HG03039 (cell line): ENCODE measurements at regions not wholly inside any gene's neighbourhood (a gene's known extent, or its start where the extent isn't known, plus 50 kb on each side); places are given as distances from the start of the nearest gene placed in this dataset.
"Not testable (repeated sequence)": the region's sequence is repeated elsewhere in the genome, so short reads cannot be mapped to it uniquely, and the experiment has no call there.

Experiments
- ATAC-seq: cut with Tn5 transposase; IDR thresholded peaks from one replicate; pipeline ENCODE4 v1.9.1; 2021; ENCODE audit warnings: mild to moderate bottlenecking, moderate library complexity; ENCODE audit not compliant: unreplicated experiment

DNA sequence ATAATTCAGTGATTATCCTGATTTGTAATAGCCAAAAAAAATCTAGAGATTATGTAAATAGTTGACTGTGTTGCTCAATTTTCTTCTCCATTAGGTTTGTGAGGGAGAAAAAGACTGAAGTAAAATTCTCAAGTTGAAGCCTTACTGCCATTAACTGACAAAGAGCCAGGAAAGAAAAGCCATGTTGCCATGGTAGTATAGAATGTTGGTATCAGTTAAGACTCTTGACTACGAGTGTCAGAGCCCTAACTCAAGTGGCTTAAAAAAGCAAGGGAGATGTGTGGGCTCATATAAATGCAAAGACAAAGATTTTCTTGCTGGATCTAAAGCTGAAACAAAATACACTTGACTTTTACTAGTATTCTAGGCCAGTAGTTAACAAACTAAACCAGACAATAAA is 571.7 kb downstream of the KCTD16 start:
- ATAC-seq, result no peak

DNA sequence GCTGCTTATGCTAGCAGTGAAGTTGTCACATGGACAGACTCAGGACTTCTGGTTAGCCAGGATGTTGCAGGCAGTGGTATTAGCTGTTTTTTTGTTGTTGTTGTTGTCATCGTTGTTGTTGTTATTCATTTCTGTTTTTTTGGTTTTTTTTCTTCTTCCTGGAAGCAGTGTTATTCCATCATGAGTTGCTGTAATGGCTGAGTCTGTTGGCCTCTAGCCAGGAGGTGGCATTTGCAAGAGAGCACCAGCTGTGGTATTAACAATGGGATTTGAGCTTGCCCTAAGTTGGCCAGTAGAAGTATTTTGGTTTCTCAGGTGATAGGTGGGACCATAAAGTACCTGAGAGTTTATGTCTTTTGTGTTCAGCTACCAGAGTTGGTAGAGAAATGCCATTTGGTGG is 561.1 kb downstream of the KCTD16 start:
- no peak for ATAC-seq

DNA sequence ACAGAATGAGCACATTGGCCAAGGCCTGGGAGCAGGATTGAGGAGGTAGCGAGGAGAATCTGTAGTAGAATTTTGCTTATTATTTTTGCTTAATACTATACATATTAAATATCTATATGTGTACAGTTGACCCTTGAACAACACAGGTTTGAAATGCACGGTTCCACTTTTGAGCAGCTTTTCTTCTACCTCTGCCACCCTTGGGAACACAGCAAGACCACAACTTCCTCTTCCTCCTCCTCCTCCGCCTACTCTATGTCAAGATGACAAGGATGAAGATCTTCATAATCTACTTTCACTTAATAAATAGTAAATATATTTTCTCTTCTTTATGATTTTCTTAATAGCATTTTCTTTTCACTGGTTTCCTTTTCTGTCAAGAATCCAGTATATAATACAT is 541.4 kb downstream of the KCTD16 start:
- ATAC-seq, result no peak

DNA sequence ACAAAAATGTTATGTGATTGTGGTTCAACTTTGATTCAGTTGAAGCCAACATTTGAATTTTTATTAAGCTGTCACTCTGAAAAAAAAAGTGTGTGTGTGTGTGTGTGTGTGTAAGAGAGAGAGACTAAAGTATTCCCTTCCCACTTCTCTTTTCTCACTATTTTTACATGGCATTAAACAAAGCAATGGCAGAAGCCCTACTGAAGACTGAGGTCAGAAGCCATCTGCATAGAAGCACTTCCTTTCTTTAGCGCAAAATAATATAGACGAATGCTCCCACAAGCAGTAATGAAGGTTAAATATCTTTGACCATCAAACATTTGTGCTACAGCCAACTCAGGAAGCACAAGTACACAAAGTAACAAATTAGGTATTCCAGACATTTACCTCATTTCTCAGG is 540.5 kb downstream of the KCTD16 start:
- ATAC-seq, result no peak

DNA sequence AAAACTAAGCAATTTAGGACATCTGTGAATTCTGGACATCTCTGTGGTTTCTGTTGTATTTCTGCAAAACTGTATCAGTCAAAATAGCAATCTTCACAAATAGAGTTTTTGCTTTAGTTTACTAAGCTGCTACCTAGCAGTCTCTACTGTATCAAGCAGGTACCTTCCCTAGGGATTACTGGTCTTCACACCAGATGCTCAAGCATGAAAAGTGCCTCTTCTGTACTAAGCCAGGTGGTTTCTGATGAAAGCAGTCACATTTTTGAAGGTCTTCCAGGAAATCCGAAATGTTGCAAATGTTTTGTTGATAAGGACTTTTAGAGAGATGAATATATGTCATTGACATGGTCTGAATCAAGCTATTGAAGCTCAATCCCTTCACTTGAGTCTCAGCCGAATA is 540.0 kb downstream of the KCTD16 start:
- ATAC-seq, result no peak

DNA sequence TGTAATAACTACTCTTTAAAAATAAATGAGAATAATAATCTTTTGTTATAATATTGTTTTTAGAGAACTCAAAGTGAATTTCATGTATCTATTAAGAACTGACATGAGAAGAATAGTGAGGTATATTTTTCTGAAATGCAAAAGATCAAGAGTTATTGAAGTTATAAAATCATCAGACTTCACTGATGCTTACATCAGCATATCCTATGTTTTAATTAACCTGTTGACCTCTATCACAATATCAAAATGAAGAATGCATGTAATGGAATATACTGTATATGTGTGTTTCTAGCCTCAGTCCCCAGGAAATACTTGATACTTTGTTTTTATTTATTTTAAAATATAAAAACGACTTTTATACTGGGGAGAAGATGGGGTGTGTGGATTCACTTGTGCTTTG is 533.1 kb downstream of the KCTD16 start:
- ATAC-seq, result no peak

DNA sequence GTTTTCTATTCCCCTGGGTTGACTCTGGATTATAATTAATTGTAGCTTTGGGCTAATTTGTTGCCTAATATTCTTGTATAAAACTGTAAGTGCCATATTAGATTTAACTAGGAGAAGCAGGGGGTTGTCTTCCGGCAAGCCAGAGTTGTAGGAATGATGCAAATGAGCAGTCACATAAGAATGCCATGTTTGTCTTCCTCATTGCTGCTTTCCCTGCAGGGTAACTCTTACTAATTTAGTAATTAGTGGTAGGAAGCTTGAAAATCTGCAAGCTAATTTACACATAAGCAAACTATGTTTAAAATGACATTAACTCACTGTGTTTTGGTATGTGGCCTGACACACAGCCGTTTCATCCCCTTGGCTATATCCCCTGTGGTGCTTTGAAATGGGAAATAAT is 527.8 kb downstream of the KCTD16 start:
- no peak for ATAC-seq

DNA sequence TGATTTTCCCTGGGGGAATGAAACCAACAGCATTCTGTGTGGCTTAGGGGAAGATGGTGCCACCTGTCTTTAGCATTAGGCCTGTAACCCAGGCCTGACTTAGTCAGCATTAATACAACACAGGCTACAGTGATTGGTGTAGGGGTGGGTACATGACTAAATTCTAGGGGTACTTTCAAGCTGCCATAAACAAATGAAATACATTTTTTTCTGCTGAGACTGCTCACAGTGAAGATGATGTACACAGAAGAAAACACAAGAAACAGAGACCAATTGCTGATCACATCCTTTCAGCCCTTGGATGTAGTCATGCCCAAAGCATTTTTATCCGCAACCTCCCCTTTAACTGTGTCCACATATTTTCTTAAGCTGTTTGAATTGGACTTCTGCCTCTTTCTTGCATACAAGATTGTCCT is 527.2 kb downstream of the KCTD16 start:
- ATAC-seq, result no peak

DNA sequence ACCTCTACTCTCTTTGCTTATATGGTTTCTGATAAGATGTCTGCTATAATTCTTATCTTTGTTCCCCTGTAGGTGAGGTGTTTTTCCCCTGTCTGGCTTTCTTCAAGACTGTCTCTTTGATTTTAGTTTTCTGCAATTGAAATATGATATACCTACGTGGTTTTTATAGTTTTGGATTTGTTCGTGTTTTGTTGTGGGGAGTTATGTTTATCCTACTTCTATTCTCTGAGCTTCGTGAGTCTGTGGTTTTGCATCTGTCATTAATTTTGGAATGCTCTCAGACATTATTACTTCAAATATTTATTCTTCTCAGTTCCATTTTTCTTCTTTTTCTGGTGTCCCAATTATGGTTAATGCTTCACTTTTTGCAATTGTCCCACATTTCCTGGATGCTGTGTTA is 521.3 kb downstream of the KCTD16 start:
- ATAC-seq, result no peak

DNA sequence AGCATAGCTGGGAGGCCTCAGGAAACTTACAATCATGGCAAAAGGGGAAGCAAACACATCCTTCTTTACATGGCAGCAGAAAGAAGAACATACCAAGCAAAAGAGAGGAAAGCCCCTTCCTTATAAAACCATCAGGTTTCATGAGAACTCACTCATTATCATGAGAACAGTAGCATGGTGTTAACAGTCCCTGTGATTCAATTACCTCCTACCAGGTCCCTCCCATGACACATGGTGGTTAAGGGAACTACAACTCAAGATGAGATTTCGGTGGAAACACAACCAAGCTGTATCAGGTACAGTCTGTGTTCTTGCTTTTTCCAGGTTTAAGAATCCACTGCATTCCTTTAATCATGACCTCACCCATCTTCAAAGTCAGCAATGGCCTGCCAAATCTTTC is 514.2 kb downstream of the KCTD16 start:
- no peak for ATAC-seq

DNA sequence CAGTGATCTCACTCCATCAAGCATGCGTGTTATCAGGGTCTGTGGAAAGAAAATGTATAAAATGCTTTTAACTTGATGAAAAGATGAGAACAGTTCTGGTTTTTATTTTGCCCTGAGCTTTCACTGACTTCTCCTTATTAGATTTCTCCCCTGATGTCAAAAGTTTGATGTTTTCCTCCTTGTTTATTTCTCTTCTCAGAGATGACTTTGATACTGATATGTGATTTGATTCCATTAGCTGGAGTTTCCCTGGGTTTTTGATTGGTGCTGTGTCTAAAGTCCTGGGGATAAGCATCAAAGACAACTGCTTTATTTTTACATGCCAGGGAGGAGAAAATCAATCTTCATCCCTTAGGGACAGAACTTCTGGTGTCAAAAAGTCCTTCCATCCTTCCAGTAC is 510.0 kb downstream of the KCTD16 start:
- no peak for ATAC-seq

DNA sequence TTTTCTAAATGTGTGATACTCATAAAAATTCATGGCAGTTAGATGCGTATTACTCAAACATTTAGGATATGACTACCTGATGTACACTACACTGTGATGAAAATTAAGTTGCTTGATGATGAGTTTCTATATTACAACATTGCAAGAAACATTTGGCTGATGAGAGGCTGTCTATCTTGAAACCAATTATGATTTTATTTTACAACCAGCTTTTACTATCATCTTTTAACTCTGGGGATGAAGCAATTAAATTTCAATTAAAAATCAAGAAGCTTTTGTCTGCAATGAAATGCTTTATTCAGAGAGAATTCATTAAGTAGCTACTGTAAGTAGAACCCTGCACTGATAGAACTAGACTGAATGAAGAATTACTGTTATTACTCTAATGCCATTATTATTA is 500.4 kb downstream of the KCTD16 start:
- no peak for ATAC-seq

DNA sequence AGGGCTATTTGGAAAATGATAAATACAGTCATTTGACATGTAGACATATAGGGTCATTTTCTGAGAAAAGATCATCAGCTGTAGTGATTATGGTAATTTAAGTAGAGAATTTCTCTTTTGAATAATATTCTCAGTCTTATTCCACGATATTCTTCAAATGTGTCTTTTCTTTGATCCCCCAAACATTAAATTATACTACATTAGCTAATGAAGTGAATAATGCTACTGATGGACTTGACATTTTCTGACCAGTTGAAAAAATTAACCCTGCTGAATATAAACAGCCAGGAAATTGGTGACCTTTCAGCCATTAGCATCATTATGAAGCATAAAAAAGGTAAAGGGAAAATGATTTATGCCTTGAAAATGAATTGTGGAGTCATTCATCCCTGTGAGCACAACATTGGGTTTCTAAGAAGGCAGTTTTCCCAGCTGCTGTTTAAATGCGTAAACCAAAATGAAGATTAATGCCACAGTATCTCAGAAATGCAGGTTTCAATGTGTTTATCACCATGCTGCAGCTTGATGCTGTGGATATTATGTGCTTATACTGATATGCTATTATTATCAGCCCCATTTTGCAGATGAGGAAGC is 489.1 kb downstream of the KCTD16 start:
- ATAC-seq, result no peak

DNA sequence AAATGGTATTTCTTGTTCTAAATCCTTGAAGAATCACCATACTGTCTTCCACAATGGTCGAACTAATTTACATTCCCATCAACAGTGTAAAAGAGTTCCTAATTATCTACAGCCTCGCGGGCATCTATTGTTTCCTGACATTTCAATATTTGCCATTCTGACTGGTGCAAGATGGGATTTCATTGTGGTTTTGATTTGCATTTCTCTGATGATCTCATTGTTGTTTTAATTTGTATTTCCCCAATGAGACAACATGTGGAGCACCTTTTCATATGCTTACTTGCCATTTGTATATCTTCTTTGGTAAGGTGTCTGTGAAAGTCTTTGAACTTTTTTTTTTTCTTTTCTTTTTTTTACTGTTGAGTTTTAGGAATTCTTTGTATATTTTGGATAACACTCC is 473.6 kb downstream of the KCTD16 start:
- ATAC-seq, result no peak

DNA sequence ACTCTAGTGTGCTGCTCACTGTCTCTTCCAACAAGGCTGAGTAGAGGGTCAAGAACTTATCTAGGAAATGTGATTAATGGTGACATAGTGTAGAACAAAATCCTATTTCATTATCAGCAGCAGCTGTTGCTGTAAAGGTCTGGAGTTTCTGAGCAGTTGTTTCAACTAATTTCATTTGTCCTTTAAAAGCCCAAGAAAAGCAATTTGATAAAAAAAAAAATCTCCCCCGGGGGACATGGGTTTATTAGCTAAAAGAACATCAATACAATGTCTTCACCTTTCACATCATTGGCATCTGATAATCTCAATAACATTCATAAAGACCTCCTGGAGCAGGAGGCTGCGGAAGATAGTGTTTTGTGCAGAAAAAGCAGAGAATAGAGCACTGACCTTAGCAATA is 468.1 kb downstream of the KCTD16 start:
- no peak for ATAC-seq

DNA sequence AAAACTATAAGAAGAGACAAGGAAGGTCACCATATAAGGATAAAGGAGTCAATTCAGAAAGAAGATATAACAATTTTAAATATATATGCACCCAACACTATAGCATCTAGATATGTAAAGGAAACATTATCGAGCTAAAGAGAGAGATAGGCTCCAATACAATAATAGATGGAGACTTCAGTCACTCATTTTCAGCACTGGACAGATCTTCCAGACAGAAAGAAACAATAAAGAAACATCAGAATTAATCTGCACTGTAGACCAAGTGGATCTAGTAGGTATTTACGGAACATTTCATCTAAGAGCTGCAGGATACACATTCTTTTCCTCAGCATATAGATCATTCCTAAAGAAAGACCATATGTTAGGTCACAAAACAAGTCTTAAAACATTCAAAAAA is 463.5 kb downstream of the KCTD16 start:
- ATAC-seq, result no peak

DNA sequence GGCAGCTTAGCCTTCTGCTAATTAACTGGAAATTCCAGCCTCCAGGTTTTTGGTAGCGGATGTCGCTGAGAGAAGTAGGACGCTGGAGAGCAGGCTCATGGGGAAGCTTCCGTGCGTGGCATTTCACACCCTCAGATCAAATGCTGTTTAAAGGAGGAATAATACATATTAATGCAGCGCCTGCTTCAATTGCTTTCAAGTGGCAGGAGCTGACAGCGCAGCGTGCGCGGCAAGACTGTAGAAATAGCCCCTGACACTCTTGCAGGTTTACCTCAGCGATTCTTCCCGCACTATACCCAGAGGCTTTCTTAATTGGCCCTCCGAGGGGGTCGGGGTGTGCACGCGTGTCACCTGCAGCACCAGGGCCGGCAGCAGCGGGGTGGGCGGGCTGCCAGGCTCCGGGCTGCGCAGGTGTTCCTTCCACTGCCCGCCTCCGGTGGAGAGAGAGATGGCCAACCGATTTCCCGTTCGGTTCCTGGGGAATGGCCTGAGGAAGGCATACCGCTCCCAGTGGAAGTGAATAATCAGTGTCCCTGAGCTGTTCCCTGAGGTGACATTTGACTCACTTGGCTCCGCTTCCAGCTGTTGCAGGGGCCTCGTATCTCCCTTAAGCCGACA is 427.9 kb downstream of the KCTD16 start:
- no peak for ATAC-seq

DNA sequence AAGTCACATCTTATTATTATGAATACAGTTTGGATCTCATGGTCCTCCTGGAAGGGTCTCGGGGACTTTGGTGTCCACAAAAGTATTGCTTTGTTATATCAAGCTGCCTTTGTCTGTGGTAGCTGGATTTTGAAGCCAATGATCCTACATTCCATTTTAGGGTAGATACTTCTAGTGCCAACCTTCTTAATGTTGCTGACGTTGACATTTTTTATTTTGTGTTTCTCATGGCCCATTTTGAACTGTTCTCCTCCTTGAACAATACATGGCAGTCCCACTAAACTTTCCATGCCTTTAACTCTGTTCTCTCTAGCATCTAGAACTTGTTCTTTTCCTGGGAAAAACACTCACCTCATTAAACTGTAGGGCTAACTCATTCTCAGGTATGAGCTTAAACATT is 425.8 kb downstream of the KCTD16 start:
- ATAC-seq, result no peak

DNA sequence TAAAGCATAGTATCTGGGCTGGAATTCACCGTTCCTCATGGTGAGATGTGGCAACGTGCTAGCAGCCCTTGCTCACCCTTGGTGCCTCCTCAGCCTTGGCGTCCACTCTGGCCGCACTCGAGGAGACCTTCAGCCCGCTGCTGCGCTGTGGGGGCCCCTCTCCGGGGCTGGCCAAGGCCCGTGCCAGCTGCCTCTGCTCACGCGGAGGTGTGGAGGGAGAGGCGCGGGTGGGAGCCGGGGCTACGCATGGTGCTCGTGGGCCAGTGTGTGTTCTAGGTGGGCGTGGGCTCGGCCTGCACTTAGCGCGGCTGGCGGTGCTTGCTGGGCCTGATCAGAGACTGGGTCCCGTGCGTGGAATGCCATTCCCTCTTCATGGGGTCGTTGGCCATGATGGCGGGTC is 424.2 kb downstream of the KCTD16 start:
- ATAC-seq, result no peak

DNA sequence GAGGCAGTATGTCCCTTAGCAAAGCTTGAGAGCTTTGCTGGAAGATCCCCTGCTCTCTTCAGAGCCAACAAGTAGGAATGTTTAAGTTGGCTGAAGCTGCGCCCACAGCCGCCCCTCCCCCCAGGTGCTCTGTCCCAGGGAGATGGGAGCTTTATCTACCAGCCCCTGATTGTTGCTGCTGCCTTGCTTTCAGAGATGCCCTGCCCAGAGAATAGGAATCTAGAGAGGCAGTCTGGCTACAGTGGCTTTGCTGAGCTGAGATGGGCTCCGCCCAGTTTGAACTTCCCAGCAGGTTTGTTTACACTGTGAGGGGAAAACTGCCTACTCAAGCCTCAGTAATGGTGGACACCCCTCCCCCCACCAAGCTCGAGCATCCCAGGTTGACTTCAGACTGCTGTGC is 423.6 kb downstream of the KCTD16 start:
- not testable (repeated sequence) for ATAC-seq

DNA sequence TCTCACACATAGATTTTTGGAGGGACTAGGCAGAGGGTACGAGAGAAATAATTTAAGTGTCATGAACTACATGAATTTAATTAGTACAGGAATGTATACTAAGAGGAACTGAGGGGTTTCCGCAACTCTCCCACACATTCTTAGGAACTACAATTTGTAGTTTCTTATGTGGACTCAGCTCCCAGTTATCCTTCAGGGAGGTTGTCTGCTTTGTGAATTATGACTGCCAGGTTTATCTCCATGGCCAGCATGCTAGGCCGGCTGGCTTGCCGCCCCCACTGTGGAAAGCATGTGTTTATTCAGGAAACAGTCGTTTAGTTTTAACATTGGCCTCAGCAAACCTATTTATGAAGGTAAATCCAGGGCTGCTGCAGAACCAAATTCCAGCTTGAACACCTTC is 415.0 kb downstream of the KCTD16 start:
- no peak for ATAC-seq

DNA sequence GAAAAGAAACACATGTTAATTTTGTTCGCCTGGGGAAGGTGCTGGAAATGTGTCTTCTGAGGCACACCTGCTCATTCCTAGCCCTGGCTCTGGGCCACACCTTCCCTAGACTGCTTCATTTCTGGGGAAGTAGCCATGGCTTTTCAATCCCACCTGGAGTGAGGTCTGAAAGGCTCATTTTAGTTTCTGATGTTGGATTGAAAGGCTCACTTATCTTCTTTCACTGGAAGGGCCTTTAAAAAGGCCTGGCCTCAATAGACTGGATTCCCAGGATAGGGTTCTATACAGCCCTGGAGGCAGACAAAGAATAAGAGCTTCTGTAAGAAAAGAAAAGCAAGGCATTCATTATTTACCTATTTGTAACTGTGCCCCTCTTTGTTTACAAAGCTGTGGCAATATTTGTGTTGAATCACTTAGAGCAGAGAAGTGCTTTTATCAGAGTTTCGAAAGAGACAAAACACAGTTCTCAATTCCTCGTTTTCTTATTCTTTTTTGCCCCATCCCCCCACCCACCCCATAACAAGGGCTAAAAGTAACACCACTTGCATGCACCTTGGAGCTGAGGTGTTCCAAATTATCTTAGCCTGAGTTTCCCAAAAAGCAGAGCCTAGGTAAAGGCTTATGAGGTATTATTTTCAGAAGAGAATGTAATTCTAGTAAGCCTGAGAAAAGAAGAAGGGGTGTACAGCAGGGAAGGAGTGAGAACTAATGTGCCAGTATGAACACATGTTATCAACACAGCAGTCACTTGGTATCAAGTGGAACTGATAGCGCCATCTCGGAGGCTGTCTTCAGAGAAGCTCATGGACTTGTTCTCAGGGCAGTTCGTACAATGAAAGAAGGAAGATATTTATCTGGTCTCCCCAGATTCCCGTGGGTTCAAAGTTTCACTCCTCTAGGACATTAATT is 413.1 kb downstream of the KCTD16 start:
- ATAC-seq, result no peak
